IMR-90 (cell line): ENCODE measurements at regions not wholly inside any gene's neighbourhood (a gene's known extent, or its start where the extent isn't known, plus 50 kb on each side); places are given as distances from the start of the nearest gene placed in this dataset.
"Not testable (repeated sequence)": the region's sequence is repeated elsewhere in the genome, so short reads cannot be mapped to it uniquely, and the experiment has no call there.

Experiments used
- BHLHE40 ChIP-seq: fragments of 150-350 bp; IDR thresholded peaks from 2 replicates; pipeline ENCODE4 v1.6.1; 2016; ENCODE audit warnings: mild to moderate bottlenecking, low read depth, low read length
- CEBPB ChIP-seq: IDR thresholded peaks from 2 replicates; pipeline ENCODE4 v1.6.1; 2012; ENCODE audit warnings: low read depth, low read length, improper control_type of control experiment
- POLR2A ChIP-seq: IDR thresholded peaks from 2 replicates; pipeline ENCODE4 v1.6.1; 2012; ENCODE audit warnings: mild to moderate bottlenecking, low read depth, low read length
- RAD21 ChIP-seq: IDR thresholded peaks from 2 replicates; pipeline ENCODE4 v1.6.1; 2012; ENCODE audit warnings: low read length, improper control_type of control experiment
- RCOR1 ChIP-seq: IDR thresholded peaks from 2 replicates; pipeline ENCODE4 v1.6.1; 2012; ENCODE audit warnings: mild to moderate bottlenecking, low read length, improper control_type of control experiment; ENCODE audit not compliant: insufficient replicate concordance
- RFX5 ChIP-seq: IDR thresholded peaks from 2 replicates; pipeline ENCODE4 v1.8.0; 2012; ENCODE audit warnings: low read depth, mild to moderate bottlenecking, low read length, moderate library complexity
- SMC3 ChIP-seq: fragments of 150-350 bp; IDR thresholded peaks from 2 replicates; pipeline ENCODE4 v1.6.1; 2016; ENCODE audit warnings: low read depth, mild to moderate bottlenecking, antibody characterized with exemption, low read length, moderate library complexity
- USF2 ChIP-seq: fragments of 150-350 bp; IDR thresholded peaks from 2 replicates; pipeline ENCODE4 v1.6.1; 2017; ENCODE audit warnings: mild to moderate bottlenecking, antibody characterized with exemption, low read length, low read depth
- TF ChIP-seq, protein P1 (sequence below): conservative IDR thresholded peaks from 2 replicates; pipeline ENCODE4 v1.5.1; 2012; ENCODE audit warnings: mild to moderate bottlenecking, low read depth, low read length, improper control_type of control experiment

DNA sequence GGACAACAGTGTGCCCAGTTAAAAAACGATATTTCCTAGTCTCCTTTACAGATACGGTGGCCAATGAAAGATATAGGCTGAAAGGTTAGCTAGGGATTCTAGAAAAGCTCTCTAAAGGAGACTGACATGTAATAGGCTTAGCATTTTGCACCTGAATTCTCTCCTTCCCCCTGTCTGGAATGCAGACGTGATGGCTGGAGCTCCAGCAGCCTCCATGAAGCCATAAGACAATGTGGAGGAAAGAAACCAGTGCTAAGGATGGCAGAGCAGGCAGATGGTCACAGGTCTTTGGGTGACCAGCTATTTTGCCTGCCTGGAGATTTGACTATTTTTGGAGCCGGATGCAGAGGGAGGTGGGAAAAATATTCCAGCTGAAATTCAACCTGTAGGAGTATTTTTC is 286.2 kb upstream of the PLGLB2 start:
- TF ChIP-seq RAD21, USF2, POLR2A, BHLHE40, CEBPB, RFX5, RCOR1, SMC3: not testable (repeated sequence)
- TF ChIP-seq, protein P1, sequence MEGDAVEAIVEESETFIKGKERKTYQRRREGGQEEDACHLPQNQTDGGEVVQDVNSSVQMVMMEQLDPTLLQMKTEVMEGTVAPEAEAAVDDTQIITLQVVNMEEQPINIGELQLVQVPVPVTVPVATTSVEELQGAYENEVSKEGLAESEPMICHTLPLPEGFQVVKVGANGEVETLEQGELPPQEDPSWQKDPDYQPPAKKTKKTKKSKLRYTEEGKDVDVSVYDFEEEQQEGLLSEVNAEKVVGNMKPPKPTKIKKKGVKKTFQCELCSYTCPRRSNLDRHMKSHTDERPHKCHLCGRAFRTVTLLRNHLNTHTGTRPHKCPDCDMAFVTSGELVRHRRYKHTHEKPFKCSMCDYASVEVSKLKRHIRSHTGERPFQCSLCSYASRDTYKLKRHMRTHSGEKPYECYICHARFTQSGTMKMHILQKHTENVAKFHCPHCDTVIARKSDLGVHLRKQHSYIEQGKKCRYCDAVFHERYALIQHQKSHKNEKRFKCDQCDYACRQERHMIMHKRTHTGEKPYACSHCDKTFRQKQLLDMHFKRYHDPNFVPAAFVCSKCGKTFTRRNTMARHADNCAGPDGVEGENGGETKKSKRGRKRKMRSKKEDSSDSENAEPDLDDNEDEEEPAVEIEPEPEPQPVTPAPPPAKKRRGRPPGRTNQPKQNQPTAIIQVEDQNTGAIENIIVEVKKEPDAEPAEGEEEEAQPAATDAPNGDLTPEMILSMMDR, result not testable (repeated sequence)
